Thyroid gland (tissue), 4 donors: ENCODE measurements at regions not wholly inside any gene's neighbourhood (a gene's known extent, or its start where the extent isn't known, plus 50 kb on each side); places are given as distances from the start of the nearest gene placed in this dataset.

Source experiments
- DNase-seq, 2 donors: peaks; one replicate each; pipeline ENCODE4 v3.0.0-alpha.2; 2019
- H3K27ac ChIP-seq, 3 donors: fragments of 200-600 bp; sonication (generic); 1 replicate in 2 of 3; 2 replicates in 1 of 3; pipeline ENCODE4 v1.5.1; 2016 to 2019; ENCODE audit warnings: mild to moderate bottlenecking in 1 of 3, moderate library complexity in 1 of 3
- H3K27me3 ChIP-seq: fragments of 200-600 bp; sonication (generic); one replicate; pipeline ENCODE4 v1.5.1; 2019
- H3K36me3 ChIP-seq, 2 donors: fragments of 200-600 bp; sonication (generic); one replicate each; pipeline ENCODE4 v1.5.1; 2016 to 2019
- H3K4me1 ChIP-seq, 2 donors: fragments of 200-600 bp; sonication (generic); one replicate each; pipeline ENCODE4 v1.5.1; 2017 to 2019
- H3K4me3 ChIP-seq, 3 donors: fragments of 200-600 bp; sonication (generic); replicated peaks in 1 of 3; 1 replicate in 2 of 3; 2 replicates in 1 of 3; pipeline ENCODE4 v1.5.1; 2016; ENCODE audit warnings: mild to moderate bottlenecking in 1 of 3
- H3K9me3 ChIP-seq: fragments of 200-600 bp; sonication (generic); one replicate; pipeline ENCODE4 v1.5.1; 2017
- CTCF ChIP-seq, 6 experiments: fragments of 200-600 bp in 3 of 6; fragments of 450-650 bp in 3 of 6; sonication (generic) in 3 of 6; IDR thresholded peaks; one replicate each; pipeline ENCODE4 v1.5.1; 2016 to 2019; ENCODE audit warnings: antibody characterized with exemption in 6 of 6, mild to moderate bottlenecking in 2 of 6, inconsistent platforms in 1 of 6, moderate library complexity in 1 of 6
- POLR2A ChIP-seq, 2 donors: fragments of 450-650 bp; IDR thresholded peaks; one replicate each; pipeline ENCODE4 v1.6.1; 2017; ENCODE audit warnings: antibody characterized with exemption in 2 of 2, mild to moderate bottlenecking in 2 of 2, moderate library complexity in 1 of 2
- WGBS, 2 donors: methylation state at CpG; one replicate each; pipeline ENCODE4 v1.1.5; 2017; 5-methylcytosine and 5-hydroxymethylcytosine counted together
- intact Hi-C: fragments of 100-400 bp; cut with DNase I; formaldehyde crosslinking; loops from one replicate; pipeline ENCODE4 v1.15.1; 2023

- 90 to 97% methylated on average over 5 of the region's 5 CpGs for WGBS, 2 donors
- no peaks in the 10 kb centered on the region for H3K36me3 ChIP-seq
Measured at GRCh38 chr15:29540479-29540878, 270.9 kb upstream of the NSMCE3 start.

GRCh38 chr15:29539736-29540135 is 270.1 kb upstream of the NSMCE3 start:
- Histone ChIP-seq H3K36me3 (no peaks in the 10 kb centered on the region), H3K9me3 (no peaks in the 10 kb centered on the region), H3K27me3 (no peaks in the 10 kb centered on the region), H3K4me1 (peaks cover 5 to 9% of the 10 kb centered on the region in 2 donors), H3K27ac (no peak overlapping the region), H3K4me3 (no peak overlapping the region)
- DNase-seq = no peak
- 94 to 96% methylated on average over 2 to 6 of the region's 6 CpGs for WGBS, 2 donors
- intact Hi-C loops = no loop called here
- no peak for TF ChIP-seq POLR2A (IDR thresholded peaks at IDR 0.05)
- no peak for TF ChIP-seq CTCF (IDR thresholded peaks at IDR 0.05)

More at GRCh38 chr15:29540479-29540878, 270.9 kb upstream of the NSMCE3 start:
- intact Hi-C loops = no loop called here
- Histone ChIP-seq H3K27ac (no peak overlapping the region), H3K9me3 (no peaks in the 10 kb centered on the region), H3K4me1 (peaks cover 5 to 9% of the 10 kb centered on the region in 2 donors), H3K4me3 (no peak overlapping the region), H3K27me3 (no peaks in the 10 kb centered on the region)
- TF ChIP-seq POLR2A (IDR thresholded peaks at IDR 0.05) (no peak), CTCF (IDR thresholded peaks at IDR 0.05) (no peak)
- DNase-seq = no peak

- intact Hi-C loops = no loop called here
- 46 to 54% methylated on average over 5 of the region's 5 CpGs for WGBS, 2 donors
- Histone ChIP-seq H3K9me3 (no peaks in the 10 kb centered on the region), H3K4me1 (peaks cover 9% of the 10 kb centered on the region in 2 donors), H3K36me3 (no peaks in the 10 kb centered on the region), H3K27ac (no peak overlapping the region), H3K4me3 (no peak overlapping the region), H3K27me3 (no peaks in the 10 kb centered on the region)
- no peak for TF ChIP-seq POLR2A (IDR thresholded peaks at IDR 0.05)
- TF ChIP-seq CTCF (IDR thresholded peaks at IDR 0.05) = no peak
- peak; percentile 50 for DNase-seq
Measured at GRCh38 chr15:29538044-29538443, 268.4 kb upstream of the NSMCE3 start.

GRCh38 chr15:29535952-29536351 is 266.3 kb upstream of the NSMCE3 start:
- 67 to 76% methylated on average over 3 of the region's 3 CpGs for WGBS, 2 donors
- Histone ChIP-seq H3K27me3 (no peaks in the 10 kb centered on the region), H3K4me1 (peaks cover 13 to 17% of the 10 kb centered on the region in 2 donors), H3K9me3 (no peaks in the 10 kb centered on the region), H3K4me3 (no peak overlapping the region), H3K36me3 (no peaks in the 10 kb centered on the region), H3K27ac (peak overlapping the region in 2 of 3 donors; percentile 23 to 68)
- no peak for TF ChIP-seq POLR2A (IDR thresholded peaks at IDR 0.05)
- no peak for TF ChIP-seq CTCF (IDR thresholded peaks at IDR 0.05)
- no peak for DNase-seq
- intact Hi-C loops = no loop called here

- no peaks in the 10 kb centered on the region for H3K9me3 ChIP-seq
- WGBS, 2 donors = 48 to 49% methylated on average over 3 of the region's 3 CpGs
- no peak overlapping the region for H3K4me3 ChIP-seq
- H3K4me1 ChIP-seq = peaks cover 16 to 26% of the 10 kb centered on the region in 2 donors
- no peaks in the 10 kb centered on the region for H3K36me3 ChIP-seq
- DNase-seq = no peak
- no peak for TF ChIP-seq CTCF (IDR thresholded peaks at IDR 0.05)
- TF ChIP-seq POLR2A (IDR thresholded peaks at IDR 0.05) = no peak
- intact Hi-C loops = no loop called here
- no peaks in the 10 kb centered on the region for H3K27me3 ChIP-seq
- H3K27ac ChIP-seq = no peak overlapping the region
Measured at GRCh38 chr15:29534378-29534777, 264.8 kb upstream of the NSMCE3 start.
